GM21360 (cell line): ENCODE measurements at regions not wholly inside any gene's neighbourhood (a gene's known extent, or its start where the extent isn't known, plus 50 kb on each side); places are given as distances from the start of the nearest gene placed in this dataset.
"Not testable (repeated sequence)": the region's sequence is repeated elsewhere in the genome, so short reads cannot be mapped to it uniquely, and the experiment has no call there.

Experiments used
- ATAC-seq: cut with Tn5 transposase; IDR thresholded peaks from one replicate; pipeline ENCODE4 v1.9.1; 2021; ENCODE audit warnings: mild to moderate bottlenecking, moderate library complexity; ENCODE audit not compliant: unreplicated experiment

- not testable (repeated sequence) for ATAC-seq
These were observed 85.0 kb upstream of the FRG2C start for GRCh38 chr3:75579091-75579490.

- not testable (repeated sequence) for ATAC-seq
These were observed 84.6 kb upstream of the FRG2C start for GRCh38 chr3:75579536-75579935.

- ATAC-seq, result not testable (repeated sequence)
These were observed 83.9 kb upstream of the FRG2C start for GRCh38 chr3:75579981-75580782.

GRCh38 chr3:75582536-75582935 lies 81.6 kb upstream of the FRG2C start:
- not testable (repeated sequence) for ATAC-seq

GRCh38 chr3:75583116-75583515 lies 81.0 kb upstream of the FRG2C start:
- ATAC-seq, result not testable (repeated sequence)

- not testable (repeated sequence) for ATAC-seq
These were observed 76.4 kb upstream of the FRG2C start for GRCh38 chr3:75587695-75588094.

- ATAC-seq, result not testable (repeated sequence)
These were observed 73.7 kb upstream of the FRG2C start for GRCh38 chr3:75590382-75590781.

GRCh38 chr3:75604286-75604934 lies 59.7 kb upstream of the FRG2C start:
- ATAC-seq, result not testable (repeated sequence)

- ATAC-seq, result not testable (repeated sequence)
These were observed 56.1 kb upstream of the FRG2C start for GRCh38 chr3:75607996-75608395.

- ATAC-seq, result not testable (repeated sequence)
These were observed 54.5 kb upstream of the FRG2C start for GRCh38 chr3:75609598-75609997.

GRCh38 chr3:75610773-75611172 lies 53.4 kb upstream of the FRG2C start:
- ATAC-seq, result no peak

GRCh38 chr3:75611724-75612460 lies 52.2 kb upstream of the FRG2C start:
- ATAC-seq, result not testable (repeated sequence)
